ENCODE measurements at regions not wholly inside any gene's neighbourhood (a gene's known extent, or its start where the extent isn't known, plus 50 kb on each side); places are given as distances from the start of the nearest gene placed in this dataset.

- no peaks in the 10 kb centered on the region for H3K36me3 Mint-ChIP-seq (ENCODE audit: low read depth)
- no peak for TF ChIP-seq CTCF (IDR thresholded peaks at IDR 0.05)
Measured at GRCh38 chr3:61354604-61355003, 103.4 kb upstream of the FHIT start.

GRCh38 chr3:61356685-61357084, 105.4 kb upstream of the FHIT start:
- Mint-ChIP-seq H3K4me1 (ENCODE audit: low read depth) (no peaks in the 10 kb centered on the region), H3K9me3 (ENCODE audit: low read depth) (peaks cover 8% of the 10 kb centered on the region), H3K4me3 (ENCODE audit: unreplicated experiment) (no peak overlapping the region), H3K36me3 (ENCODE audit: low read depth) (no peaks in the 10 kb centered on the region), H3K27me3 (ENCODE audit: low read depth) (peaks cover 8% of the 10 kb centered on the region), H3K27ac (ENCODE audit: unreplicated experiment) (no peak overlapping the region)
- no peak for TF ChIP-seq CTCF (IDR thresholded peaks at IDR 0.05)
- DNase-seq (ENCODE audit: low spot score) = no peak

More at GRCh38 chr3:61354604-61355003, 103.4 kb upstream of the FHIT start:
- H3K9me3 Mint-ChIP-seq (ENCODE audit: low read depth) = peaks cover 8% of the 10 kb centered on the region
- no peaks in the 10 kb centered on the region for H3K4me1 Mint-ChIP-seq (ENCODE audit: low read depth)
- no peak for DNase-seq (ENCODE audit: low spot score)
- H3K4me3 Mint-ChIP-seq (ENCODE audit: unreplicated experiment) = no peak overlapping the region
- H3K27me3 Mint-ChIP-seq (ENCODE audit: low read depth) = peaks cover 6% of the 10 kb centered on the region
- no peak overlapping the region for H3K27ac Mint-ChIP-seq (ENCODE audit: unreplicated experiment)

DNA sequence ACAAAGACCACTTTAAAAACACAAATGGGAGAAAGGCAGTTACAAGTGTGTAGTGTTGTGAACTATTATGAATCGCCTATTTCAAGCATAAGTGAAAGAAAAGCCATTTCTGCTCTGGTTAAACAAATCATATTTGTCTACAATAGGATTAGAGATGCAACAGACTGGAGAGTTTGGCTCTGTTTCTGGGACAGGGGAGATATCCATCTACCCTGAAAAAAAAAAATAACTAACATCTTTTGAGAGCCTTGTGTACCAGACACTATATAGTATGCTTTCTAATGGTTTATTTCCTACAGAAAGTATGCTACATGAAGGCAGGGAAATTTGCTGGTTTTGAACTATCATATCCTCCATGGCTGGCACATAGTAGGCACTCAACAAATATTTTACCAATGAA, 106.7 kb upstream of the FHIT start:
- no peak for TF ChIP-seq CTCF (IDR thresholded peaks at IDR 0.05)
- no peak for DNase-seq (ENCODE audit: low spot score)
- H3K27me3 Mint-ChIP-seq (ENCODE audit: low read depth) = peaks cover 15% of the 10 kb centered on the region
- no peak overlapping the region for H3K4me3 Mint-ChIP-seq (ENCODE audit: unreplicated experiment)
- peaks cover 1% of the 10 kb centered on the region for H3K36me3 Mint-ChIP-seq (ENCODE audit: low read depth)
- H3K9me3 Mint-ChIP-seq (ENCODE audit: low read depth) = peaks cover 8% of the 10 kb centered on the region
- no peak overlapping the region for H3K27ac Mint-ChIP-seq (ENCODE audit: unreplicated experiment)
- no peaks in the 10 kb centered on the region for H3K4me1 Mint-ChIP-seq (ENCODE audit: low read depth)

DNA sequence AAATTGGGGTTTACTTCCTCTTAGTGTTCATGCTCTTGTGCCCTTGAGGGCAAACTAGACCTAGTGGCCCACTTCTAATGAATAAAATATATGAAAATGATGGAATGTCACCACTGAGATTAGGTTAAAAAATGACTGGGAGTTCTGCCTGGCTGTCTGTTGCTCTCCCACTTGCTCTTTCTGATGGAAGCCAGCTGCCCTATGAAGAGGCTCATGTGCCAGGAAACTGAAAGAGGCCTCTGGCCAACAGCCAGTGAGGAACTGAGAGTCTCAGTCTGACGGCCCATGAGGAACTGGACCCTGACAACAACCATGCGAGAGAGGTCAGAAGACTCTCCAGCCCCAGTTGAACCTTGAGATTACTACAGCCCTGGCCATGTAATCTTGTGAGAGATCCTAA, 107.1 kb upstream of the FHIT start:
- H3K9me3 Mint-ChIP-seq (ENCODE audit: low read depth) = peaks cover 10% of the 10 kb centered on the region
- no peak overlapping the region for H3K27ac Mint-ChIP-seq (ENCODE audit: unreplicated experiment)
- peaks cover 15% of the 10 kb centered on the region for H3K27me3 Mint-ChIP-seq (ENCODE audit: low read depth)
- TF ChIP-seq CTCF (IDR thresholded peaks at IDR 0.05) = no peak
- H3K4me1 Mint-ChIP-seq (ENCODE audit: low read depth) = no peaks in the 10 kb centered on the region
- H3K36me3 Mint-ChIP-seq (ENCODE audit: low read depth) = peaks cover 1% of the 10 kb centered on the region
- DNase-seq (ENCODE audit: low spot score) = no peak
- H3K4me3 Mint-ChIP-seq (ENCODE audit: unreplicated experiment) = no peak overlapping the region

DNA sequence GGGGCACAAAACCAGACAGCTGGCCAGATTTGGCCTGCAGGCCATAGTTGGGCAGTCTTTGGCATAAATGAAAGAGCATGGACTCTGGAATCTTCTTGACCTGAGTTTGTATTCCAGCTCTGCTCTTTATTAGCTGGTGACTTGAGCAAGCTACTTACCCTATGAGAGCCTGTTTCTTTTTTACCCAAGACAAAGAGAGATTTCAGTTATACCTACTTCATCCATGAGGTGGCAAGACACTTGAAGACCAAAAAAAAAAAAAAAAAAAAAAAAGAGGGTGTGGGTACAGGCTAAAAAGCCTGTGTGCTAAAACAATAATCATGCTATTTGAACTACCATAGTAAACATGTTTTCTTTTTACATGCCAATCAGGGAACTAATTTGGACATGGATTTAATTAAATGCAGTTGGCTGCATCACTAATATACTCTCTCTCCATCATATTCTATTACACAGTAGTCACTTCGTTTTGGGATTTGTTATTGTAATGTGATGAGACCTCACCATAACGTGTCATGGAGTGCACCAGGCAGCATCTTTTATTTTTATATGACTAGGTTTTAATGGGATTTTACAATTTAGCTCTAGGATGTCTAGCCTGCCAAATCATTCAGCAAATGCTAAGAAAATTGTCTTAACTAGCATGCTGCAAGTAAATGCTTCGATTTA, 109.2 kb upstream of the FHIT start:
- H3K4me1 Mint-ChIP-seq (ENCODE audit: low read depth) = no peaks in the 10 kb centered on the region
- H3K9me3 Mint-ChIP-seq (ENCODE audit: low read depth) = peaks cover 9% of the 10 kb centered on the region
- H3K27me3 Mint-ChIP-seq (ENCODE audit: low read depth) = peaks cover 16% of the 10 kb centered on the region
- peaks cover 1% of the 10 kb centered on the region for H3K36me3 Mint-ChIP-seq (ENCODE audit: low read depth)
- no peak overlapping the region for H3K4me3 Mint-ChIP-seq (ENCODE audit: unreplicated experiment)
- no peak overlapping the region for H3K27ac Mint-ChIP-seq (ENCODE audit: unreplicated experiment)
- no peak for DNase-seq (ENCODE audit: low spot score)
- no peak for TF ChIP-seq CTCF (IDR thresholded peaks at IDR 0.05)
